Stimulated activated CD4-positive, alpha-beta T cell treated with anti-CD3 and anti-CD28 coated beads, TNF-alpha, amount 100 ng/mL, for 24 hours (primary cell): ENCODE measurements at regions not wholly inside any gene's neighbourhood (a gene's known extent, or its start where the extent isn't known, plus 50 kb on each side); places are given as distances from the start of the nearest gene placed in this dataset.

Experiments used
- DNase-seq, 3 experiments: peaks; one replicate each; pipeline ENCODE4 v3.0.0-alpha.2; 2020; ENCODE audit warnings: low read depth in 3 of 3

GRCh38 chr10:8596929-8597472 lies 542.5 kb downstream of the GATA3 start:
- DNase-seq = no peak

GRCh38 chr10:8600192-8600591 lies 545.7 kb downstream of the GATA3 start:
- no peak for DNase-seq

- DNase-seq = no peak
These were observed 548.3 kb downstream of the GATA3 start for GRCh38 chr10:8602821-8603220.

- DNase-seq = no peak
These were observed 559.6 kb downstream of the GATA3 start for GRCh38 chr10:8614054-8614565.

DNA sequence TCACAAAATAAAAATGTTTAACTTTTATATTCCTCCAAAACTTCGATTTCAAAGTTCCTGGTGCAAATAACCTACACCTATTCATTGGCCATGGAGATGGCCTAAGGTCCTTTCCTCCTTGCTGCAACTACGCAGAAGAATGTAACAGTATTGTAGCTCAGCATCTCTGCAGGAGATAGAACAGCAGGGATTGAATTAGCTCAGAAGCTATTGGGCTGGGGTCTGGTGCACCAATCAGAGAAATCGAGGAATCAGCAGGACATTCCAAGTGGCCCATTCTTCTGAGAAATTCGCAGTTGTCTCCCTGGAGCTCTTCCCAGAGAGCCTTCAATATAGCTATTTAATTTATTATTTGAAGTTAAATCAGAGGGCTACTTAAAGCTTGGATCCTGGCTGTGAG lies 560.6 kb downstream of the GATA3 start:
- DNase-seq = no peak

- DNase-seq = no peak
These were observed 561.7 kb downstream of the GATA3 start for GRCh38 chr10:8616166-8616565.

GRCh38 chr10:8617792-8618191 lies 563.3 kb downstream of the GATA3 start:
- no peak for DNase-seq

GRCh38 chr10:8618834-8619233 lies 564.3 kb downstream of the GATA3 start:
- DNase-seq = no peak

DNA sequence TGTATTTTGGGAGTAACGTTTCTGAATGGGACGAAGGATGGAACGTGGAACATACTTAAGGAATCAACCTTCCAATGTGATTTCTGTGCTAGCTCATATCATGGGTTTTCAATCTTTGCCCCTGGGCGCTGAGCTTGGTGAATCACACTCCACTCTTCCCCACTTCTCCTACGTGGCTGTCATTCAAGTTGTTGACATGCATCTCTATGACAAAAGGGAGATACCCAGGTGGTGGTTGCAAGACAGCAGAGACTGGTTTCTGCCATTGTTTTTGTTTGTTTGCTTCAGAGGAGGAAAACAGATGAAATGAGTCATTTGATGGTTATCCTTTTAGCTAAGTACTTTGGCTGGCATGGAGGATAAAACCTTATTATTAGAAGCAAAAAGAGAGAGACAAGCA lies 573.9 kb downstream of the GATA3 start:
- DNase-seq = no peak

DNA sequence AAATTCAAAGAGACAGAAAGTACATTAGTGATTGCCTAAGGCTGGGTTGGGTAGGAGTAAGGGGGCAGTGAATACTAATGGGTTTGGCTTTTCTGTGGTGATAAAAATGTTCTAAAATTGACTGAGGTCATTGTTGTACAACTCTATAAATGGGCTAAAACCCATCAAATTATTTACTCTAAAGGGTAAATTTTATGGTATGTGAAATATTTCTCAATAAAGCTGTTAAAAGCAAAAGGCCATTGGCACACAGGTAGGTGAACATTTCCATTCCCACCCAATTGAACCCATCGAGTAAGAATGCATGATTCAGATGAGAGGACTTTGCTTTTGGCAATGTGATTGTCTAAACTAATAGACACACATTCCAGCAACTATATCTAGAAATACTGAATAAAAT lies 579.4 kb downstream of the GATA3 start:
- no peak for DNase-seq

DNA sequence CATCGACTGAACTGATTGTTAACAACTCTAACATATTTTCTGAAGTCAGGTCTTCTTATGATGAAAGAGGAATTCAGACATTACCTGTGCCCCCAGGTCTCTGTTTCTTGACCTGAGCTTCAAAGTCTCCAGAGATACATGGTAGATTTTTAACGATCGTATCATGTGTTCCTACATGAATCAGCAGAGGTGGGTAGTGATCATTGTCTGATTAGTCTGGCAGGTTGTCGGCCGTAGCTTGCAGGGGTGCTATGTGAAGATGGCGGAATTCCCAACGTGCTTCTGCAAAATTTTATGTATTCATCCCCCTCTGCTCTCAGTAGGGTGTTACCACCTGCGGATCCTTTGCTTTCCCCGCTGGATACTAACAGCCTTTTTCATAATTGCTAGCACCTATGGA lies 581.9 kb downstream of the GATA3 start:
- DNase-seq = no peak

GRCh38 chr10:8637640-8638039 lies 583.2 kb downstream of the GATA3 start:
- DNase-seq = no peak

GRCh38 chr10:8638088-8638672 lies 583.7 kb downstream of the GATA3 start:
- DNase-seq = no peak

DNA sequence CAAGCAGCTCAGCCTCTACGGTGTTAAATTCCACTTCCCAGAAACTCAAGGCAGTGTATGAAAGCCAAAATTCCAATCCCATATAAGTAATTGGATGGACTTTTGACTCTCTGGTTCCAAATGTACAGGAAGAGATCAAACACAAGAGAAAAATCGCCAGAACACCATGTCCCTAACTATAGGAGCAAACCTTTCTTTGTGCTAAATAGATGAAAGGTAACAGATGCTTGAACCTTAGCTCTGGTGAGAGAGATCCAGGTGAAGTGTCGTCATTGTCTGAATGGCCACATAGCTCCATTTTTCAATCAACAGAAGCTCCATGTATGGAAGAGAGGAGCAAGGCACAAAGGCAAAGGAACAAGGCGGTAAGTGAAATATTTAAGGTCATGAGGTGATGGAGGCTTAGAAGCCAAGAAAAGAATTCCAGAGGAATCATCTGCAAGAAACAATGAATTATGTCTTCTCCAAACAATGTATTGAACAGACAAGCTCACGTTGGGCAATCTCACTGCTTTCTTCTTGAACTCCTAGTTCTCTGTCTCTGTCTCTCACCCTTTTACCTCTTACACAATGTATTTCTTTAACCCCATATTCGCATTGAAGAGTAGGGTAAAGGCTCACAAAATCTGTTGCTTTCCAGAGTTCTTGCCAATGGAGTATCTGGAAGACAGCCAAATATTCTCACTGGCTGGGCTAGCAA lies 585.1 kb downstream of the GATA3 start:
- DNase-seq = no peak

DNA sequence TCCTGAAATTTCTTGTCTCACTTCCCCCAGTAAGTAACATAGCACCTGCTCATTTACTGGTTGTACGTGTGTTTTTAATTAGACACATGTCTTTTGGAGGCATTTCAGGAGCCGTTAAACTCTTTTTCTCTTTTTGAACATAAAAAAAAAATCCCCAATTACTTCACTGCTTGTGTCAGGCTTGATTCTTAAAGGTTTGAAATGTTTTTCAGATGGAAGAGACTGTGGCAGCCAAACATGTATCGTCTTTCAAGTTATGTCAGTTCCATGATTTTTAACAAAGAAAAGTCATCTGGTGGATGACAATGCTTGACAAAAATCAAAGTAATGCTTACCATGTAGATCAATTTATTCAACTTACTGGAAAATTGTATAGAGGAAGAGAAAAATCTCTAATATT lies 585.8 kb downstream of the GATA3 start:
- DNase-seq = no peak

GRCh38 chr10:8640878-8641277 lies 586.4 kb downstream of the GATA3 start:
- no peak for DNase-seq

GRCh38 chr10:8656261-8656660 lies 601.8 kb downstream of the GATA3 start:
- no peak for DNase-seq

- DNase-seq = no peak
These were observed 605.5 kb downstream of the GATA3 start for GRCh38 chr10:8659982-8660381.

DNA sequence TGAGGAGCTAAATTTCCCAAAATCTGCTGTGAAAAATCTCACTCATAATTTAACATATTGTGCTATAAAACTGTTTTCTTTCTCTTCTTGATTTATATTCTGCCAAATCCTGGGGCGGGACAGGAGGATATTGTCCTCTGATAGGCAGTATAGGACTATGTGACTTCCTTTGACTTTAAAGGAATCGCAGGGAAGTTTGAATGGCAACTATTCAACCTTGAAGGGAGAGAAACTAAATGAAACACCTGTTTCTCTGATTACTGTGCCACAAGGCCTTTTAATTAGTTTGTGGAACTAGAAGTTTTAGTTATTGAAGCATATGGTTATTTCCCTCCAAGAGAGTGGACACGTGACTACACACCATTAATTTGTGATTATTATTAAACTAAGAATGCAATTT lies 607.4 kb downstream of the GATA3 start:
- no peak for DNase-seq

- no peak for DNase-seq
These were observed 608.6 kb downstream of the GATA3 start for GRCh38 chr10:8663131-8663530.

DNA sequence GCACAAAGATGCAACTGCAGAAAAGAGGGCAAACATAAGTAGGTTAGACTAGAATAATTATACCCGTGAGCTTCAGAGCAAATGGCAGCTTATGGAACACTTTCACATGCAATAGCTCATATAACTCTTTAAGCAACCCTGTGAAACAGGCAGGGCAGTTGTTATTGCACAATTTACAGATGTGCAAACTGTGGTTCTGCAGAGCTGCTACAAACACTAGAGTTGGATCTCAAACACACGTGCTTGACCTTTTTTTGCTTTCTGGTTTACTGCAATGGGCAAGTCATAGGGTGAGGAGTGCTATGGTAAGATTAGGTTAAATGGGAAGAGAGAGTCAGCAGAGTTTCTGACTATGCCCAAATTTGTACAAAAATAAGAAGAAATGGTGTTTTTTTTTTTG lies 610.8 kb downstream of the GATA3 start:
- DNase-seq = no peak

DNA sequence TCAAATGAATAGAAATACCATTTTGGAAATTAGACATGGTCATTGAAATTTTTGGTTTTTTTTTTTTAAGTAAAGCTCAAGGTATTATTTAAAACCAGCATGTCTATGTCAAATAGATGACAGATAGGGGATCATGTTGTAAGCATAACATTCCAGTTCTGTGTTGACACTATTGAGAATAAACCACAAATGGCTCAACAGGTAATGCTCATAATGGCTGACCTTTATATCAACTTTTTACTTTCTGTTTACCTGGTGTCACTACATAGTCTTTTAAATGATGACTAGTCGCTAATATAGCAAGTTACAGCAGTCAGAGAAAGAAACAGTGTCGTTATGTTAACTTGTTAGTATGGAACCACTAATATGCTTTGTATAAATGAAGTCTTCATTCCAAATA lies 616.0 kb downstream of the GATA3 start:
- no peak for DNase-seq

DNA sequence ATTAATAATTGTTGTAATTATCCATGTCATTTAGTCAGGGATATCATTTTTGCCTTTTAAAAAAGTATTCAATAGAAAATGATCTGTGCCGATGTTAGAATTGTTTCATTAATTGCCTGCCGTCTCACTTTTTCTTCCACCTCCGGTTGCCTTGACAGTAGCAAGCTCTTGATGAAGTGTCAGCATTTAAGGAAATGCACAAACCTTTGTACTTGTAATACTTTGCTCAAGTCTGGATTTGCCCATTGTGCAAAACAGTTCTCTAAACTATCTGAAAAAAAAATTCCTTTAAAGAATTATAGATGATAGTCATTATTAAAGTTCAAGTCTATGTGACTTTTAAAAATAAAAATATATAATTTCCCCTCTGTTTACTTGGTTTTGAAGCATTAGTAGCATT lies 619.7 kb downstream of the GATA3 start:
- no peak for DNase-seq
